GM12875 (cell line): ENCODE measurements at regions not wholly inside any gene's neighbourhood (a gene's known extent, or its start where the extent isn't known, plus 50 kb on each side); places are given as distances from the start of the nearest gene placed in this dataset.

ENCODE experiments used
- H3K4me3 ChIP-seq: one replicate; pipeline ENCODE4 v1.5.1; 2011; ENCODE audit warnings: low read depth, low read length, control low read depth
- CTCF ChIP-seq: IDR thresholded peaks from 2 replicates; pipeline ENCODE4 v1.5.1; 2011; ENCODE audit warnings: low read depth, mild to moderate bottlenecking, control low read depth, inconsistent platforms, low read length, moderate library complexity, borderline replicate concordance; ENCODE audit not compliant: insufficient read depth

DNA sequence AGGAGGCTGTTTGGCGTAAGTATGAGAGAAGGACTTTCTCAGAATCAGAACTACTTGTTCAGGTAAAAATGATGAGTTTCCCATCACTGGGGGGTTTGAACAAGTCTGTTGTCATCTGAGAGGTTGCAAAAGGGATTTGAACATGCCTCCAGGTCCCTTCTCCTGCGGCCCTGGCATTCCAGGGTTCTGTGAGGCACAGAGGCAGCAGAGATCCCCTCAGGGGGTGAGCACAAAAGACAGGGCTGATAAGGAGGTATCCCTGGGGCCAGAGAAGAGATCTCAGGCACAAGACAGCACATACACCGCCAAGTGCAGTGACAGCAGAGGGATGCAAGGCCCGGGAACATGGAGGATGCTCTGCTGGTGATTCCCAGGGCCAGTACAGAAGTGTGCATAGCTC lies 275.8 kb upstream of the TSHZ3 start:
- no peak overlapping the region for H3K4me3 ChIP-seq
- no peak for TF ChIP-seq CTCF

DNA sequence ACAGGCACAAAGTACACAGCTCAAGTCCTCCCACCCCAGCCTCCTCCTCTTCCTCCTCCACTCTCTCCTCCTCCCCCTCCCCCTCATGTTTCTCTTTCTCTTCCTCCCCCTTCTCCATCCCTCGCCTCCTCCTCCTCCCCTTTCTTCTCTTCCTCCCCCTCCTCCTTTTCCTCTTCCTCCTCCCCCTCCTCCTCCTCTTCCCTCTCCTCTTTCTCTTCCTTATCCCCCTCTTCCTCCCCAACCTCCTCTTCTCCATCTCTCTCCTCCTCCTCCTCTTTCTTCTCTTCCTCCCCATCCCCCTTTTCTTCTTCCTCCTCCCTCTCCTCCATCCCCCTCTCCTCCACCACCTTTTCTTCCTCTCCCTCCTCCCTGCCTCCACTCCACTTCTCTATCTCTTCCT lies 276.3 kb upstream of the TSHZ3 start:
- no peak overlapping the region for H3K4me3 ChIP-seq
- no peak for TF ChIP-seq CTCF

DNA sequence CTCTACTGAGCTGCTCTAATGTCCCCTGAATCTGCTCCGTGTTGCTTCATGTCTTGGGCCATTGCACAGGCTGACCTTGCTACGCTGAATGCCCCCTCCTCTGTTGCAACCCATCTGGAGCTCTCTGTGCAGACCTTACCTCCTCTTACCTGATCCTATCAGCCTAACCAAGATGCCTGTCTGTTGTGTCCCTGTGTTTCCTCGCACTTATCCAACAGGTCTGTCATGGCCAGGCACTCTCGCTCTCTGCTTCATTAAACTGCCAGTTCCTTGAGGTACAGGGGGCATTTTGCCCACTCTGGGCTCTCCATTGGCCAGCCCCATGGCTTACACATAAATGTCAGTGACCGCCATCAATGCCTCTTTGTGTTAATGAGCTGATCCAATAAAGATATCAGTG lies 277.7 kb upstream of the TSHZ3 start:
- no peak overlapping the region for H3K4me3 ChIP-seq
- TF ChIP-seq CTCF = no peak

DNA sequence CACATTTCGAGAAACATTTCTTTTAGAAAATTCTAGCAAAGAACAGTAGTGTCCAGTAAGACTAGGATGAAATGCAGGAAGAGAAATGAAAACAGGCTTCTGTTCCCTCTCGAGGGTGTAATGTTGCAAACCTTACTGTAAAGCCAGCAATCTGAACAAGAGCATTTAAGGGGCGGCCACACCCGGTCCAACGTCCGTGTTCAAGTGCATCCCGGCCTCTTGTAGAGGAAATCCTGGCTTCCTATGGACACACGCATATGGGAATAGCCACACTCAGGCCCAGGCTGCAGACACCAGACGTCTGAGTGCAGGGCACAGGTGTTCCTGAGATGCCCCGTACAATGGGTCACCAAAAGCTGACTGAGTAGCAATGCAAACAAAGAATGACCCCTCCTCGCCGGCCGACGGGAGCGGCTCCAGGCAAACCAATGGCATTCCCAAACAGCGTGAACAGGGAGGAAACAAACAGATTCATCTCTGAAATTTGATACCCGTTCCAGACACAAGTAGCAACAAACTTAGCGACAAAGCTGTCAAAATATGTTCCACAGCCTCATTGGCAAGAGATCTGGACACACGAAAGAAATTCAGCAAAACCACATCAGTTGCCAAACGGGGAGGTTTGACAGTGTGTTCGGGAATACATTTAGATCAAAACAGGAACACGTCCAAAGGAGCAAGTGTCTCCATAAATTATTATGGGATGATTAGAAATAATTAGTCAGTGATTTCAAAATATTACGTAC lies 278.6 kb upstream of the TSHZ3 start:
- H3K4me3 ChIP-seq = no peak overlapping the region
- no peak for TF ChIP-seq CTCF

- no peak for TF ChIP-seq CTCF
- no peak overlapping the region for H3K4me3 ChIP-seq
These were observed 280.5 kb upstream of the TSHZ3 start for GRCh38 chr19:31629579-31630363.

DNA sequence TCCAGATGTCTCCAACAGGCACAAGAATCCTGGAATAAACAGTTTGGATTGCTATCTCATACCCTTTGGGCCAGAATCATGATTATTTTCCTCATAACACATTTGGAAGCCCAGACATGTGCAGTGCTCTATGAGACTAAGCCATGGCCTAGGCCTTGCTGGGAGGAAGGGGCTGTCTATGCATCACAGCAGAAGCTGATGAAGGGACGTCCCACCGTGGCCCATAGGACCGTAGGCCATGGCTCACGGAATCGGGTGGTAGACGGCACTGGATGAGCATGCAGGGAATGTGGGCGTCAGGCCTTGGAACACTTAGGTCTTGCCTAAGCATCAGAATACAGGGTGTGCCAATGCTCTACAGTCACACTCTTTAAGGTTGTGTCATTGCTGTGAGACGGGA lies 283.8 kb upstream of the TSHZ3 start:
- no peak overlapping the region for H3K4me3 ChIP-seq
- no peak for TF ChIP-seq CTCF

- H3K4me3 ChIP-seq = no peak overlapping the region
- no peak for TF ChIP-seq CTCF
These were observed 290.1 kb upstream of the TSHZ3 start for GRCh38 chr19:31639306-31639705.
